ENCODE measurements at regions not wholly inside any gene's neighbourhood (a gene's known extent, or its start where the extent isn't known, plus 50 kb on each side); places are given as distances from the start of the nearest gene placed in this dataset.

- TF ChIP-seq, protein P1, sequence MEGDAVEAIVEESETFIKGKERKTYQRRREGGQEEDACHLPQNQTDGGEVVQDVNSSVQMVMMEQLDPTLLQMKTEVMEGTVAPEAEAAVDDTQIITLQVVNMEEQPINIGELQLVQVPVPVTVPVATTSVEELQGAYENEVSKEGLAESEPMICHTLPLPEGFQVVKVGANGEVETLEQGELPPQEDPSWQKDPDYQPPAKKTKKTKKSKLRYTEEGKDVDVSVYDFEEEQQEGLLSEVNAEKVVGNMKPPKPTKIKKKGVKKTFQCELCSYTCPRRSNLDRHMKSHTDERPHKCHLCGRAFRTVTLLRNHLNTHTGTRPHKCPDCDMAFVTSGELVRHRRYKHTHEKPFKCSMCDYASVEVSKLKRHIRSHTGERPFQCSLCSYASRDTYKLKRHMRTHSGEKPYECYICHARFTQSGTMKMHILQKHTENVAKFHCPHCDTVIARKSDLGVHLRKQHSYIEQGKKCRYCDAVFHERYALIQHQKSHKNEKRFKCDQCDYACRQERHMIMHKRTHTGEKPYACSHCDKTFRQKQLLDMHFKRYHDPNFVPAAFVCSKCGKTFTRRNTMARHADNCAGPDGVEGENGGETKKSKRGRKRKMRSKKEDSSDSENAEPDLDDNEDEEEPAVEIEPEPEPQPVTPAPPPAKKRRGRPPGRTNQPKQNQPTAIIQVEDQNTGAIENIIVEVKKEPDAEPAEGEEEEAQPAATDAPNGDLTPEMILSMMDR (conservative IDR thresholded peaks at IDR 0.05; ENCODE audit: low read depth, low read length) = no peak
- no peak for TF ChIP-seq EZH2 (IDR thresholded peaks at IDR 0.05; ENCODE audit: borderline replicate concordance, low read depth, low read length, poor library complexity, severe bottlenecking)
Observed at GRCh38 chr3:72585966-72586365, 262.3 kb downstream of the SHQ1 start.
